ENCODE measurements at regions not wholly inside any gene's neighbourhood (a gene's known extent, or its start where the extent isn't known, plus 50 kb on each side); places are given as distances from the start of the nearest gene placed in this dataset.
"Not testable (repeated sequence)": the region's sequence is repeated elsewhere in the genome, so short reads cannot be mapped to it uniquely, and the experiment has no call there.

DNA sequence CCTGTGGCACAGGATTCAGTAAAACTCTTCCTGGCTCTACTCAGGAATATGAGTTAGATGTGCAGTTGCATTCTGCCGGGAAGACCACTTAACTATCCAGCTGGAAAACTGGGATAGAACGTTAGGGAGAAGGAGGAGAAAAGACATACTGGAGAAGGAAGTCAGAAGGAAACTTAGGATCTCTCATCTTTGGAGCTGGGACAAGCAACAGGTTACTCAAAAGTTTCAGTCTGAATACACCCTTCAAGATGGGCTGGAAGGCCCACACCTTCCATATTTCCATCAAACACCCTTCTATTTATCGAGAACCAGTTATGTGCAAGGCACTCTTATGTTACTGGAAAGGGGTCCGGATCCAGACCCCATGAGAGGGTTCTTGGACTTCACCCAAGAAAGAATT, 440.4 kb upstream of the NRP1 start:
- no peak for DNase-seq

DNA sequence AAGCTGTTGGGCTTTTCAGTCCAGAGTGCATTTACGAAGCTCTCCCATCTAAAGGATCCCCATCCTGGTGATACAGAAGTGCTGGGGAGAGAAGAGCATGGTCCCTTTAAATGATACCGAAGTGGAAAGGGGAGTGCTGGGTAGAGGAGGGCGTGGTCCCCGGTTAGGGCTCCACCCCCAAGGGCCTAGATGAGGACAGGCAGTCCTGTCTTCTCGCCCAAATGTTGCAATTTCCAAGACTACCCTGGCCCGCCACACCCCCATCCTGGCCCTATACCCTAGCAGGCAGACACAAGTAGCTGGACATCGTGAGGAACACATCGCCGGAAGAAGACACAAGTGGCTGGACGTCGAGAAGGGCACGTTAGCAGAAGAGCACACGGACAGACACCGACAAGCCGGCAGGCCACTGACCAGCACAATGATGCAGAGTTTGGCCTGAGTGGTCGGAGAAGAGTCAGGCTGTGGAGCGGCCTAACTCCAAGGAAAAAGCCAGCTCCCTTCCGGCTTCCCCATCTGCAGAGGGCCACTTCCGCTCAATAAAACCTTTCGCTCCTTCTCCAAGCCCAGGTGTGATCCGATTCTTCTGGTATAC, 439.5 kb upstream of the NRP1 start:
- DNase-seq = no peak

DNA sequence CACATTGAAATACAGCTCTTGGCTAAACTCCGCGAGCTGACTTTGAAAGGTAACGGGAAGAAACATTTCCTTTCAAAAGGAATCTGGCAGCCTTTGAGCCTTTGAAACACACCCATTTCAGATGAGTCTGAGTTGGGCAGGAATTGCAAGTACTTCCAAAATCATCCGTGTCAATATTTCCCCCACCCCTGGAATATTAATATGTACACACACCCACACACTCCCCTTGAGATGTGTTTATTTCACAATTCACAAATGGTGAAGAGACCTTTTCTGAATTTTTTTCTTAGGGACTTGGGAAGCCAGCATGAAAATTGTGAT, 438.7 kb upstream of the NRP1 start:
- no peak for DNase-seq

DNA sequence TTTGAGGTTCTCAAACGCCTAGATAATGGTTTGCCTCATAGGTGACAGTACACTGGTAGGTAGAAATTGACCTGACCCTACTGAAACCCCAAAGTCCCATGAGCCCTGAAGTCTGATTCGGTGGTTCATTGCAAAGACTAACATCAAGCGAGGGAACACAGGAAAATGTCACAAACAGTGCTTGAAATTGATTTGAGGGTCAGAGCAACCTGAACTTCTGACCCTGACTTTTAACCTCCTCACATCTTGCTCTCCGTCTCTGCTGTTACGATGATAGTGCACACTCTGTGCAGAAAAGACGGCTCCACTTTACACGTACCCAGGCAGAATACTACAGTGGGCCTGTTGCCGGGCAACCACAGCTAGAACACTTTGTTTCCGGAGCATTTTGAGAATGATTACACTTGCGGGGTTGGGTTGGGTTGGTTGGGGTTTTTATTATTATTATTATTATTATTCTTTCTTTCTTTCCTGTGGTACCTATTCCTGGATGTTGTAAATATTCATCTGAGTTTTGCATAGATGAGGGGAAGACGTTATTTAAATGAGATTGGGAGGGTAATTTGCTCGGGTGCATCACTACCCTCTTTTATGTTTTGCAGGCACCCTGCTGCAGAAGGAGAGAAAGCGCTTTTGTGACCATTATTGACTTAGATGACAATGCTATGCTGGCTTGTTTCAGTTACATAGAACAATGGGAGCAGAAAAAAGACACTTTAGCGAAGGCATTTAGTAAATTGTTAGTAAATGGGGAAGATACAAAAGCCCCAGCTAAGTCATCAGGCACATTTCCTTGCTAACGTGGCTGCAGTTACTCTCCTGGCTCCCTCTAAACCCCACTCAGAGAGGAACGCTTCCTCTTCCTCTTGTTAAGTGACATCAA, 438.1 kb upstream of the NRP1 start:
- no peak for DNase-seq

DNA sequence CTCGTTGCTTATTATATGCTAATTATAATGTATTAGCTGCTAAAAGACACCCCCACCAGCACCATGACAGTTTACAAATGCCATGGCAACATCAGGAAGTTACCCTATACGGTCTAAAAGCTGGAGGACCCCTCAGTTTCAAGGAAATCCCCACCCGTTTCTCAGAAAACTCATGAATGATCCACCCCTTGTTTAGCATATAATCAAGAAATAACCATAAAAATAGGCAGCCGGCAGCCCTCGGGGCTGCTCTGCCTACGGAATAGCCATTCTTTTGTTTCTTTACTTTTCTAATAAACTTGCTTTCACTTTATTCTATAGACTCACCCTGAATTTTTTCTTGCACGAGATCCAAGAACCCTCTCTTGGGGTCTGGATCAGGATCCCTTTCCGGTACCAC, 437.4 kb upstream of the NRP1 start:
- DNase-seq = not testable (repeated sequence)

DNA sequence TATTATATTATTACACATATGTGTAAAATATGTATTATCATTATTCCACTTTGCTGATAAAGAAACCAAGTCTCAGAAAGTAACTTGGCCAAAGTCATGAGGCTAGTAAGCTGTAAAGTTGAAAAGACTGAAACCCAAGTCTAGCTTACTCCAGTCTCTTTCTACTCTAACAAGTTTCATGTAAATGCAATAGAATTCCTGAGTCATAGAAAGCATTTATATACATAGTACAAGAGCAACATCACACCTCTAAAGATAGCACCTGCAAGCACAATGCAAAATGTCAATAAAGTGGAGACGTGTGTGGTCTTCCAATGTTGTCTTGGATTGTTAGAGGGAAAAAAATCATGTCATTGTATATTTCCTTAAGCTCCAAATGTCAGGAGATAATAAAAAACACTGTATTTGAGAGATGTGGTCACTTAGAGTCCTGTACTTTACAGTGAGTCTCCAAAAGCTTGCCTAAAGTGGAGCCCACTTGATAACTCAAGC, 430.3 kb upstream of the NRP1 start:
- no peak for DNase-seq

DNA sequence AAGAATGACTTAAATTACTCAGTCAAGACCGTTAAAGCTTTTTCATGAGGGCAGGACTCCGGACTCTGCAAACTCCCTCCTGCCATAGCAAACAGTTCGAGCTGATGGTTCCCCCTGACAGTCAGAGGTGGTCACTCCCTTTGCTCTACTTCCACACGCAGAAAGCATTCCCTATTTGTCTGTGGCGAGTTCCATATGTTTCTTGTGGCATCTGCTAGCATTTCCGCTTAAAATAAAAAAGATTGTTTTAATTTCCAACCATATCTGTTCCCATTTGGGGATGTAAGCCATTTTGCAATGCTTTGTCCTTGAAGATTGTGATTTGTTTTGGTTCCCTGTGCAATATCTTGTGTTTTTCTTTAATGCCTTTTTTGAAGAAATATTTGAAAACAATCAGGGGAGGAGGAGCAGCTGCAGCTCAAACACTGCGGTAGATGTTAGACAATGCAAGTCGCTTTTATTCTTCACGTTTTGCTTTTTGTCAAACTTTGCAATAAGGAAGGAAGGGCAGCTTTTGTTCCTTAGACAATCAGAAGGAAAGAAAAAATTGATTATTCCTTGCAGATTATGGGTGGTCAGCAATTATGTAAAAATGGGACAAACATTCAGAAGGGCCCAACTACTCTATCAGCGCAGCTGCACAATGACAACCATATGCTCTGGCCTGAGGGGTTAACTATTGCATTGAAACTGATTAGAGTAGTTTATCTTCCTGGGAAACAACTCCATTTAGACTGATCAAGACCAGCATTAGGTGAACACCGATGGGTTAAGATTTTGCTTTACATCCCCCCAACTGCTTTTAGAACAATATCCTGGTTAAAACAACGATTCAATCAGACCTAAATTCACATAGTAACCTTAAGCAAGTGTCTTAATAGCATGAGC, 425.8 kb upstream of the NRP1 start:
- no peak for DNase-seq

DNA sequence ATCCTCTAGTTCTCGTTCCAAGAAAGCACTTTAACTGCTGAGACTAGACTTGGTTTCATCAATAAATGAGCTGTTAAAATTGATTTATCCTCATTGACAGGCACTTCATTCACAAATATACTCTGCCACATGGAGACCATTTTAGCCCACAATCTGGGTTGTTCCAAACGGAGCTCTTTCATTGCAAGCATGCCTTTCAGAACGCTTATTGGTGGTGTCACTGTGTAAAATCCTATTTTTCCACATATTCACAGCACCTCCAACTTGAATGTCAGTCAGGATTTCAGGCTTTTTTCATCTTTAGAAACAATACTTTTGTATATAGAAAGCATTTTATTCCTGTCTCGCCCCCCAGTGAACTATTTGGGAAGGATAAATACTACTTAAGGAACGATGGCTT, 424.7 kb upstream of the NRP1 start:
- no peak for DNase-seq

DNA sequence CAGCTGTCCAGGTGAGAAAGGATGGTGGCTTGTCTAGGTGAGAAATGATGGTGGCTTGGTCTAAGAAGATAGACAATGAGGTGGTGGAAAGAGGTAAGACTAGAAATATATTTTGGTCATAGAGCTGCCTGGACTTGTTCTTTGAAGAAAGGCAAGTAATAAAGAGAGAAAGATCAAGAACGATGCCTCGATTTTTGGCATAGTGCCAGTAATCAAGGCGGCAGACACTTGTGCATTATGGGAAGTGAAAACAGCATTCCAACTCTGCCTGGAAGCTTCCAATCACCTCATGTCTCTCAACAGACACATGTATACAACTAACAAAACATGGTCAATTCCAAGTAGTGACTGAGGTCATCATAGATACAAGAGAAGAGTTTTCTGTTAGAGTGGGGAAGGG, 423.8 kb upstream of the NRP1 start:
- no peak for DNase-seq

DNA sequence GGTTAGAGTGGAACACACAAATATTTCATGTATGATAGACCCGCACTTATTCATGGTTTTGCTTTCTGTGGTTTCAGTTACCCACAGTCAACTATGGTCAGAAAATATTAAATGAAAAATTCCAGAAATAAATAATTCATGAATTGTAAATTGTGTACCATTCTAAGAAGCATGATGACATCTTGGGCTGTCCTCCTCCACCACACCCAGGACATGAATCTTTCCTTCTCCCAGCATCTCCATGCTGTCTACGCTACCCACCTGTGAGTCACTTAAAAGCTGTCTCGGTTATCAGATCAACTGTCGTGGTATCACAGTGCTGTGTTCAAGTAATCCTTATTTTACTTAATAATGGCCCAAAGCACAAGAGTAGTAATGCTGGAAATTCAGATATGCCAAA, 419.6 kb upstream of the NRP1 start:
- no peak for DNase-seq

DNA sequence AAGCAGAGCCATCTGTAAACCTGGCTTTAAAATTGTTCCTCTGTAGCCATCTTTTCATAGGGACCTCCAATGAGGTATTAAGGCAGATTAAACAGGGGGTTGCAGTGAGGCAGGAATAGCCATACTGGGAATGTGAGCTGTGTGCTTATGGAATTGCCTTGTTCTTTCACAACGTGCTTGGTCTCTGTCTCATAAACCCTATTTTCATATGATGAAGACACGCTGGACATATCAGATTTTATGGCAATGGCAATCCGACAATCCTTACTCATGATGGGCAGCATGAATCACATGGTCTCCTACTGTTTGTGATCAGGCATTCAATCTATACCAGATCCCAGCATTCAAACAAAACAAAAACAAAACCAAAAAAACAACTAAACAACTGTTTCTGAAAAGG, 418.9 kb upstream of the NRP1 start:
- no peak for DNase-seq

DNA sequence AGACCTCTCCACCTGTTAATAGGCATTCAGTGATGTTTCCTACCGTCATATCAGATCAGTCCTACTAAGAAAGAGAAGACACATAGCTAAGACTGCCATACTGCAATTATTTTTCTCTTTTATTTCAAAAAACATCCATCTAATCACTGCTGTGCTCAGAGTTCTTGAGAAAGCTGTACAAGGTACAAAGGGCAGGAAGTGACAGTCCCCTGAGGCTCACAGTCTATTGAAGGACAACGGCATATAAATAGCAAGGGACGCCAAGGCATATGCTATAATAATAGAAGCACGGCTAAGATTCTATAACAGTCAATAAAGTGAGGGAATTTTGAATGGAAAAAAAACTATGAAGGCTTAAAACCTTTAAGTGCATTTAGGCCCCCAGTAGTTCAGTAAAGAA, 415.3 kb upstream of the NRP1 start:
- DNase-seq = no peak

DNA sequence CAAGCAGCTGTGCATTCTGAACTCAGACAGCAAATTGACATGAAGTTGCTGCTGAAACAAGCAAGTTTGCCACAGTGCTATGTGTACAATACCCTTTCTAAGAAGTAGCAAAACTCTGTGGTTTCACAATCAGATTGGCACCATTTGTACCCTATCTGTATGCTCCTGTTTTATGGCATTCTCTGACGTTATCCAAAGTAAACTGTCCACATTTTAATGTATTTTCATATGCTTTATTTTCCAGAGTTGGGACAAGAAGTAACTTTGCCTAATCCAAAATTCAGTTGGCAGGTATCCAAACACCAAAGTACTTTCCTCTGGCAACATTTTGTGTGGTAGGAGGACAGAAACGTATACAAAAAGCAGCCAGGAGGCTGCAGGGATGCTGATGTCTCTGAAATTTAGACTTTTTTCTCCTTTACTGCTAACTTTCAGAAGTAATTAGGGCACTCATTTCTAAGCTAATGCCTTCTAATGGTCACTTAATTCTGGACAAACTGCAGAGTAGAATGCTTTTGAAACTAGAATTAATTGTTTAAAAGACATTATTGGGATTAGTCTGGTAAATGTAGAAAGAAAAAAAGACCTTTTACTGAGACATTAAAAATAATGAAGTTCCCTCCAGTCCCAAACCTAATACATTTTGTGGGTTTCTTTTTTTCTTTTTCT, 414.7 kb upstream of the NRP1 start:
- no peak for DNase-seq

DNA sequence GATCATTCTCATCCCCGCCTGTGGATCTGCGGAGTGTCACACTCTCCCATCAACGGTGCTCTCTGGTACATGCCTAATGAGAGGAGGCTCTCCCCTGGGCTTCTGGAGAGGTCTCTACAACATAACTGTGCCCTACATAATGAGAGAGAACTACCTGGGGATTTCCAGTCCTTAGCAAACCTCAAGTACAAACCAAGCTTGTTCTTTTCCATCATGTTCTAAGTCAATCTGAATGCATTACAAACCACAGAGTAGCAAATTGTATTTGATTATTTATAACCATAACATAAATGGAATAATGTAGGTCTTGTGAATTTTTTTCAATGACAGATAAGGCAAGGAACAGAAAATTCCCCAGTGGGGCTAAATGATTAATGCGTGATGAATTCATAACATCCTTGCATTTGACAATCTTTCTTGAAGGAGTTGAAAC, 412.4 kb upstream of the NRP1 start:
- no peak for DNase-seq

DNA sequence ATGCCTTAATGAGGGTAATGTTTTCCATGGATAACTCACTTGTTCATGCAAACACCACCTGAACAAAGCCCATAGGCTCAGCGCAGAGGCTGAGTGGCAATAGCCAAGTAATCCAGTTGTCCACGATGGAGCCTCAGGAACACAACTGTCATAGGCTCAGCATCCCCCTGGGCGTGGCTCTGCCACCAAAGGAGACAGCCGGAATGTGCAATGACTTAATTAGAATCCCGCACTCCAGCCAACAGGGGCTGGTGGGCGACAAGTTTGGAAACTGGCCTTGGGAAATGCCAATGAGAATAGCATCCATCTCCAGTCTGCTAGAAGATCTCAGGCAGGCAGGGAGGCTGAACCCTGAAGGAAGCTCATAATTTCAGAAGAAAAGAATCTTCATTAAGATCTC, 411.7 kb upstream of the NRP1 start:
- DNase-seq = no peak

DNA sequence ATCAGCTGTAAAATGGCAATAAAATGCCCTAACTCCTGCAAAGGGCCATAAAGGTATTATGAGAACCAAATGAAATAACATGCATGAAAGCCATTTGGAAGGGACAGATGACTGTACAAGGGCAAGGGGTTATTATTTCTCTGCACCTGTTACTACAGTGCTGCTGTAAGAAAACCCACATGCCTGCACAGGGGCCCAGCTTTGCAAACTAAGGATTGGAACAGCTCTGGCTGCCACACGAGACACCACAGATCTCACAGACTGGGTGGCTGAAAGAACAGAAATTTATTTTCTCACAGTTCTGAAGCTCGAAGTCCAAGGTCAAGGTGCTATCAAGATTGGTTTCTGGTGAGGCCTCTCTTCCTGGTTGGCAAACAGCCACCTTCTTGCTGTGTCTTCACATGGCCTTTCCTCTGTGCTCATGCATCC, 409.0 kb upstream of the NRP1 start:
- DNase-seq = no peak

DNA sequence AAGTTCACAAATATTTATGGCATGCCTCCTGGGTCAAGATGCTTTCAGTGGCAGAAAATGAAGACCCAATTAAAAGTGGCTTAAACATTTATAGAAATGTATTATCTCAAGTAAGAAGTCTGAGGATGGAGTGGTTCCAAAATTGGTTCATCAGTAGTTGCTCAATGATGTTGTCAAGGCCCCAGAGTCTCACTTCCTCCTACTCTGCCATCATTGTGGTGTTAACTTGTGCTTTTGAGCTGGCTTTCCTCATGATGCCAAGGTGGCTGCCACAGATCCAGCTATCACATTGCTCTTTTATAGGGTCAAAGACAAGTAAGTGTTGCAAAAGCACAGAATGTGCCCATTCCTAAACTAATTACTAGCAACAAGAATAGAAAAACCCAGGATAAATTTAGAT, 404.6 kb upstream of the NRP1 start:
- no peak for DNase-seq

DNA sequence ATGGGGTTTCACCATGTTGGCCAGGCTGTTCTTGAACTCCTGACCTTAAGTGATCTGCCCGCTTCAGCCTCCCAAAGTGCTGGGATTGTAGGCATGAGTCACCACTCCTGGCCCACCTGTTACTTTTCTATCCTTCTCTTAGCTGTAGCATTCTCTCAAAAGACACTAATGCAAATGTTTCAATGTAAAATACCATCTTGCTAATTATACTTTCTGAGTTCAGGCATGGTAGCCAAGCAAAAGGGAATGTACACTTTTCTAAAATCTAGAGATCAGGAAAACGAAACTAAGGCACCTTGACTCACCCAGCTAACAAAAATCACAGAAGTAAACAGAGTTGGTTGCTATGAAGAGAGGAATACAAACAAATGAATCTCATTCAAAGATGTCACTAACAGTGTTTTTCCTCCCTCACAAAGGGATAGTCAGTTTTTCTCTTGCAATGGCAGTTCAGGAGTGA, 401.0 kb upstream of the NRP1 start:
- no peak for DNase-seq

DNA sequence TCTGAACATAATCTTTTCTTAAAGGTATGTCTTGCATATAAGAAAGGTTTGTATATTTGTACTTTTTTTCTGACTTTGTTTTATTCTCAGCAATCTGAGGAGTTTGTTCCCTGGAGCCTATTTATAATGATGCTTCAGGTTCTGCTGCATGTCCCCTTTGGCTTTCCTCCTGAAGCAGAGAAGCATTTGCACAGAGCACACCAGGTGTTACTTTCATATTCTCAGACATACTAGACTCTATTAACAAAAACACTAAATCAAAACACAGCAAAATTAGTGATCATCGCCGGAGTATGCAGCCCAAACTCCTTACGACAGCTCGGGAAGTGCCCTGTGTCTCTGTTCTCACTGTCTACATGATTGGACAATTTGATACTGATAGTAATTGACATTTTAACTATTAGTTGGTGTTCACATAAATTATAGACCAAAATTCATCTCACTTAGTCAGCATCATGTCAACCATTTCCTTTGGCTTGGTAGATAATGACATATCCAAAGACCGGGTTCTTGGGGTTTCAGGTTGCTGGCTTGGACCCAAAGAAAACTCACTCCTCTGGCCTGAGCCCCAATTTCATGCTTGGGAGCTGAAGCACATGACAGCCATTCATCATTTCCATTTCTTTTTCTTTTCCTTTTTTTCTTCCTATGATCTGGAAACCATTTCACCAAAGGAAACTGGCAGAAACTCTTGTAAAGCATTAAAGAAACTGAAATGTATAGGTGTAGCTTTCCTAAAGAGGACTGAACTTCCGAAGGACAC, 400.1 kb upstream of the NRP1 start:
- DNase-seq = no peak

DNA sequence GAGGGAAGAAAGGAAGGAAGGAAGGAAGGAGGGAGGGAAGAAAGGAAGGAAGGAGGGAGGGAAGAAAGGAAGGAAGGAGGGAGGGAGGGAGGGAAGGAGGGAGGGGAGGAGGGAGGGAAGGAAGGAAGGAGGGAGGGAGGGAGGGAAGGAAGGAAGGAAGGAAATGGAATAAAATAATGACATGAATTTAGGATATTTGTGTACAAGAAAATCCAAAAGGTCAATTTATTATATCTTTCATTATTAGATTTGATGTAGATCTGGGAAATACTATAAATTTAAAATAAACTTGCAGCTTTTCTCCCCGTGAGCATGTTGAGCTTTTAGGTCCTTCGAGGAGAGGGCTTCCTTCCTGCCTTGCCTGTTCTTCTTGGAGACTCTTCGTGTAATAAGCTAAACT, 398.6 kb upstream of the NRP1 start:
- no peak for DNase-seq

DNA sequence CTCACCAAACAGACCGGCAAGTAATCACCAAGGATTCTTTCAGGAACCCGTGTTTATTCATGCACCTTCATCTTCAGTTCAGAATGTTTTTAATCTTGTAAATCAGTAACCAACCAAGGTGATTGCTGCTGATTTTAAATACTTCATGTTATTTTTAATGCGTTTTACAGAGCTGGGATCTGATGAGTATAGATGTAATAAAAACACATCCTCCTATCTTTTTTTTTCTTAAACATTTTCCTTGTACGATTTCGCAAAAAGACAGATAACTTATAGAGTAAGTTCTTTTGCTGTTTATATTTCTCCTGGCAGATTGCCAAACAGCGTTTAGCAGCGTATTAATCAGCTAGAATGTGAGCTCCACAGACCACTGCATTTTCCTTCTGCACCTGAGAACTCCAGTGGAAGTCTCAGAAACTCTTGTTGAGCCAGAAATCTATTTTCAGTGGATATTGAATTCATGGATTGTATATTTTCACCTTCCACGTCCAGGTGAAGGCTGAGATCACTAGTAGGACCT, 397.8 kb upstream of the NRP1 start:
- no peak for DNase-seq

DNA sequence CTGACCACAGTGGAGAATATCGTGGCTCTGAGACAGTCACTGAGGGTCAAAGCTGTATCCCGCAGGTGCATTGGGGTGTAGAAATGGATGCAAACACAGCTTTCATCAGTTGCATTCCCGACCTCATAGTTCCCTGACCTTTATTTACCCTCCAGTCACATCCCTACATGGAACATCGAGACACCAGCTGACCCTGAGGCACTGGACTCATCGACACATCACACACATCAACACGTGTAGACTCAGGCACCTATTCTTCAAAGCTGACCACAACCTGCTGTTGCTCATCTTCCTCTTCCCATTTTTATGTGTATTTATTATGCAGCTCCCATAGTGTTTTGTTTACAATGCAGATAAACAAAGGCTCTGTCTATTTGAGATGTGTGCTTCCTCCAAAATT, 396.9 kb upstream of the NRP1 start:
- DNase-seq = no peak

Data from stimulated activated naive CD4-positive, alpha-beta T cell treated with Interleukin-2 at 50 U/mL for 16 hours (primary cell).